Panc1 (cell line): ENCODE measurements at regions not wholly inside any gene's neighbourhood (a gene's known extent, or its start where the extent isn't known, plus 50 kb on each side); places are given as distances from the start of the nearest gene placed in this dataset.

Source experiments
- ATAC-seq: fragments of 200-7000 bp; cut with Tn5 transposase; 2 replicates; pipeline ENCODE4 v1.9.1; 2020; ENCODE audit warnings: mild to moderate bottlenecking, moderate library complexity
- BruUV-seq: library from RNA; stranded (reverse); fragments of 400-500 nt; replicated peaks from 2 replicates; lab custom pipeline; 2021; lab: Mats Ljungman, UMichigan
- CTCF ChIA-PET: fragments of 300-600 bp; sonication (Branson Sonifier 250); formaldehyde crosslinking; loops from one replicate; lab custom pipeline; 2022; ENCODE audit warnings: antibody characterized with exemption; lab: Charles Lee
- POLR2A ChIA-PET: fragments of 300-600 bp; sonication (Branson Sonifier 250); formaldehyde crosslinking; loops from one replicate; lab custom pipeline; 2022; ENCODE audit warnings: antibody characterized with exemption; lab: Charles Lee
- DNase-seq: peaks from one replicate; pipeline ENCODE4 v3.0.0-alpha.2; 2010; ENCODE audit warnings: low read depth, low spot score
- H3K27ac ChIP-seq: 2 replicates; pipeline ENCODE4 v1.5.1; 2011; ENCODE audit warnings: mild to moderate bottlenecking, low read length, inconsistent platforms
- H3K27me3 ChIP-seq: fragments of 200-500 bp; sonication (Bioruptor generic); 2 replicates; pipeline ENCODE4 v1.6.0; 2014; ENCODE audit warnings: low read length, inconsistent platforms; ENCODE audit not compliant: control insufficient read depth, insufficient read depth
- H3K36me3 ChIP-seq: fragments of 200-500 bp; sonication (Bioruptor generic); 2 replicates; pipeline ENCODE4 v1.5.1; 2014; ENCODE audit warnings: inconsistent platforms, mild to moderate bottlenecking, low read length, moderate library complexity; ENCODE audit not compliant: control insufficient read depth, insufficient read depth
- H3K4me1 ChIP-seq: 2 replicates; pipeline ENCODE4 v1.5.1; 2011; ENCODE audit warnings: inconsistent platforms, mild to moderate bottlenecking, low read length, moderate library complexity; ENCODE audit not compliant: control insufficient read depth, insufficient read depth
- H3K4me3 ChIP-seq, 2 experiments: 2 replicates each; pipeline ENCODE4 v1.5.1; 2011 to 2012; ENCODE audit warnings: low read depth in 2 of 2, low read length in 2 of 2, mild to moderate bottlenecking in 2 of 2, inconsistent platforms in 1 of 2, moderate library complexity in 1 of 2
- H3K9me3 ChIP-seq: fragments of 200-500 bp; sonication (Bioruptor generic); 2 replicates; pipeline ENCODE4 v1.5.1; 2014; ENCODE audit warnings: low read depth, mild to moderate bottlenecking, inconsistent platforms, low read length, moderate library complexity; ENCODE audit not compliant: control insufficient read depth, insufficient read depth
- CTCF ChIP-seq: fragments of 450-650 bp; IDR thresholded peaks from 2 replicates; pipeline ENCODE4 v1.5.1; 2017; ENCODE audit warnings: mild to moderate bottlenecking
- POLR2AphosphoS5 ChIP-seq: IDR thresholded peaks from 2 replicates; pipeline ENCODE4 v1.6.1; 2012; ENCODE audit warnings: mild to moderate bottlenecking, low read depth, low read length, moderate library complexity
- REST ChIP-seq, 2 experiments: IDR thresholded peaks; 2 replicates each; pipeline ENCODE4 v1.6.1; 2011 to 2012; ENCODE audit warnings: low read depth in 2 of 2, control low read depth in 1 of 2, low read length in 1 of 2, mild to moderate bottlenecking in 1 of 2, moderate library complexity in 1 of 2; ENCODE audit not compliant: insufficient read depth in 1 of 2
- SIN3A ChIP-seq: IDR thresholded peaks from 2 replicates; pipeline ENCODE4 v1.6.1; 2012; ENCODE audit warnings: low read depth, mild to moderate bottlenecking, low read length, moderate library complexity, borderline replicate concordance; ENCODE audit not compliant: insufficient read depth
- TCF7L2 ChIP-seq: IDR thresholded peaks from 2 replicates; pipeline ENCODE4 v1.6.1; 2011; ENCODE audit warnings: mild to moderate bottlenecking, low read depth, low read length, inconsistent platforms
- in situ Hi-C: cut with HindIII; loops from 2 replicates; pipeline ENCODE4 v1.10.0; 2016; ENCODE audit warnings: low sequenced_read_pairs, low pct_unique_long_range_greater_than_20kb
- intact Hi-C: fragments of 100-400 bp; cut with micrococcal nuclease; formaldehyde crosslinking; loops from one replicate; pipeline ENCODE4 v1.10.0; 2022; ENCODE audit not compliant: unreplicated experiment

- ATAC-seq (no peak), DNase-seq (no peak)
- no TSS peak for BruUV-seq
- no peaks in the 10 kb centered on the region for H3K9me3 ChIP-seq
- no peak overlapping the region for H3K4me3 ChIP-seq
- POLR2A ChIA-PET: no interaction called here
- TF ChIP-seq POLR2AphosphoS5 (no peak), TCF7L2 (no peak), CTCF (no peak), REST (IDR thresholded peaks at IDR 0.05; ENCODE audit: insufficient read depth in 1 of 2, low read depth in 2 of 2, low read length in 1 of 2) (no peak), SIN3A (no peak)
- H3K27ac ChIP-seq: no peak overlapping the region
- H3K36me3 ChIP-seq: no peaks in the 10 kb centered on the region
- H3K27me3 ChIP-seq: no peaks in the 10 kb centered on the region
- in situ Hi-C loops (no loop called here), intact Hi-C loops (no loop called here)
- H3K4me1 ChIP-seq: no peaks in the 10 kb centered on the region
- CTCF ChIA-PET: interaction anchor here (0.6 kb wide), 1 partner anchor 783 kb away, joined by 9 read pairs; no protein-coding TSS in a partner anchor
Observed at GRCh38 chr21:23690316-23690715, 1917.0 kb downstream of the MRPL39 start.

- no TSS peak for BruUV-seq
- ChIA-PET POLR2A (no interaction called here), CTCF (no interaction called here)
- Histone ChIP-seq H3K27me3 (no peaks in the 10 kb centered on the region), H3K4me1 (no peaks in the 10 kb centered on the region), H3K36me3 (no peaks in the 10 kb centered on the region), H3K27ac (no peak overlapping the region), H3K9me3 (no peaks in the 10 kb centered on the region), H3K4me3 (no peak overlapping the region)
- TF ChIP-seq POLR2AphosphoS5 (no peak), REST (IDR thresholded peaks at IDR 0.05; ENCODE audit: insufficient read depth in 1 of 2, low read depth in 2 of 2, low read length in 1 of 2) (no peak), TCF7L2 (no peak), CTCF (no peak), SIN3A (no peak)
- DNase-seq: no peak
- intact Hi-C loops: no loop called here
- ATAC-seq: no peak
- in situ Hi-C loops: no loop called here
Observed at GRCh38 chr21:23686737-23687523, 1920.4 kb downstream of the MRPL39 start.
